ENCODE measurements at regions not wholly inside any gene's neighbourhood (a gene's known extent, or its start where the extent isn't known, plus 50 kb on each side); places are given as distances from the start of the nearest gene placed in this dataset.
A peak's percentile ranks its signal among the peaks of the same experiment; 100 is the strongest.

- no peak for TF ChIP-seq ZNF274 (IDR thresholded peaks at IDR 0.05; ENCODE audit: low read depth, low read length)
Measured at GRCh38 chr3:59264366-59264765, 214.5 kb upstream of the CFAP20DC start.

GRCh38 chr3:59263152-59263551, 213.3 kb upstream of the CFAP20DC start:
- H3K4me3 ChIP-seq (ENCODE audit: low read length): no peak overlapping the region
- TF ChIP-seq ZNF274 (IDR thresholded peaks at IDR 0.05; ENCODE audit: low read depth, low read length): no peak

More at GRCh38 chr3:59264366-59264765, 214.5 kb upstream of the CFAP20DC start:
- H3K4me3 ChIP-seq (ENCODE audit: low read length): no peak overlapping the region

GRCh38 chr3:59262076-59262498, 212.3 kb upstream of the CFAP20DC start:
- no peak for TF ChIP-seq ZNF274 (IDR thresholded peaks at IDR 0.05; ENCODE audit: low read depth, low read length)
- H3K4me3 ChIP-seq (ENCODE audit: low read length): peak overlapping the region; percentile 45; the same call in 1 of the 2 replicates

- TF ChIP-seq ZNF274 (IDR thresholded peaks at IDR 0.05; ENCODE audit: low read depth, low read length): no peak
- H3K4me3 ChIP-seq (ENCODE audit: low read length): no peak overlapping the region
Measured at GRCh38 chr3:59261009-59261408, 211.2 kb upstream of the CFAP20DC start.

GRCh38 chr3:59258550-59259260, 208.9 kb upstream of the CFAP20DC start:
- no peak for TF ChIP-seq ZNF274 (IDR thresholded peaks at IDR 0.05; ENCODE audit: low read depth, low read length)
- H3K4me3 ChIP-seq (ENCODE audit: low read length): no peak overlapping the region

GRCh38 chr3:59257506-59257905, 207.7 kb upstream of the CFAP20DC start:
- H3K4me3 ChIP-seq (ENCODE audit: low read length): no peak overlapping the region
- TF ChIP-seq ZNF274 (IDR thresholded peaks at IDR 0.05; ENCODE audit: low read depth, low read length): no peak

GRCh38 chr3:59256230-59256629, 206.4 kb upstream of the CFAP20DC start:
- H3K4me3 ChIP-seq (ENCODE audit: low read length): no peak overlapping the region
- no peak for TF ChIP-seq ZNF274 (IDR thresholded peaks at IDR 0.05; ENCODE audit: low read depth, low read length)

- no peak for TF ChIP-seq ZNF274 (IDR thresholded peaks at IDR 0.05; ENCODE audit: low read depth, low read length)
- no peak overlapping the region for H3K4me3 ChIP-seq (ENCODE audit: low read length)
Measured at GRCh38 chr3:59254976-59255375, 205.2 kb upstream of the CFAP20DC start.

GRCh38 chr3:59254433-59254832, 204.6 kb upstream of the CFAP20DC start:
- TF ChIP-seq ZNF274 (IDR thresholded peaks at IDR 0.05; ENCODE audit: low read depth, low read length): no peak
- no peak overlapping the region for H3K4me3 ChIP-seq (ENCODE audit: low read length)

- no peak for TF ChIP-seq ZNF274 (IDR thresholded peaks at IDR 0.05; ENCODE audit: low read depth, low read length)
- H3K4me3 ChIP-seq (ENCODE audit: low read length): no peak overlapping the region
Measured at GRCh38 chr3:59253523-59253922, 203.7 kb upstream of the CFAP20DC start.

GRCh38 chr3:59251869-59252268, 202.0 kb upstream of the CFAP20DC start:
- no peak for TF ChIP-seq ZNF274 (IDR thresholded peaks at IDR 0.05; ENCODE audit: low read depth, low read length)

GRCh38 chr3:59250600-59250999, 200.8 kb upstream of the CFAP20DC start:
- TF ChIP-seq ZNF274 (IDR thresholded peaks at IDR 0.05; ENCODE audit: low read depth, low read length): no peak
- H3K4me3 ChIP-seq (ENCODE audit: low read length): no peak overlapping the region

More at GRCh38 chr3:59251869-59252268, 202.0 kb upstream of the CFAP20DC start:
- no peak overlapping the region for H3K4me3 ChIP-seq (ENCODE audit: low read length)

GRCh38 chr3:59249698-59250361, 200.0 kb upstream of the CFAP20DC start:
- TF ChIP-seq ZNF274 (IDR thresholded peaks at IDR 0.05; ENCODE audit: low read depth, low read length): no peak

GRCh38 chr3:59249004-59249403, 199.2 kb upstream of the CFAP20DC start:
- no peak for TF ChIP-seq ZNF274 (IDR thresholded peaks at IDR 0.05; ENCODE audit: low read depth, low read length)
- H3K4me3 ChIP-seq (ENCODE audit: low read length): no peak overlapping the region

More at GRCh38 chr3:59249698-59250361, 200.0 kb upstream of the CFAP20DC start:
- H3K4me3 ChIP-seq (ENCODE audit: low read length): no peak overlapping the region

GRCh38 chr3:59247402-59247841, 197.6 kb upstream of the CFAP20DC start:
- TF ChIP-seq ZNF274 (IDR thresholded peaks at IDR 0.05; ENCODE audit: low read depth, low read length): no peak

More at GRCh38 chr3:59247402-59247841, 197.6 kb upstream of the CFAP20DC start:
- no peak overlapping the region for H3K4me3 ChIP-seq (ENCODE audit: low read length)
